Transverse colon (tissue), 4 donors: ENCODE measurements at regions not wholly inside any gene's neighbourhood (a gene's known extent, or its start where the extent isn't known, plus 50 kb on each side); places are given as distances from the start of the nearest gene placed in this dataset.

Experiments used
- CTCF ChIP-seq, 5 experiments: fragments of 200-600 bp in 3 of 5; fragments of 450-650 bp in 2 of 5; sonication (generic) in 3 of 5; IDR thresholded peaks; 1 replicate in 2 of 5; 2 replicates in 3 of 5; pipeline ENCODE4 v1.5.1; 2016 to 2017; ENCODE audit warnings: antibody characterized with exemption in 5 of 5, inconsistent platforms in 3 of 5, mild to moderate bottlenecking in 2 of 5, moderate library complexity in 1 of 5
- POLR2A ChIP-seq: fragments of 450-650 bp; IDR thresholded peaks from one replicate; pipeline ENCODE4 v1.6.1; 2016; ENCODE audit warnings: antibody characterized with exemption, mild to moderate bottlenecking, moderate library complexity
- POLR2AphosphoS5 ChIP-seq, 3 donors: sonication (generic); formaldehyde crosslinking; IDR thresholded peaks; one replicate each; pipeline ENCODE4 v1.6.1; 2016; ENCODE audit warnings: antibody characterized with exemption in 3 of 3

GRCh38 chr6:139612135-139612465 lies 237.7 kb upstream of the CITED2 start:
- TF ChIP-seq CTCF (IDR thresholded peaks at IDR 0.05) (no peak), POLR2A (no peak), POLR2AphosphoS5 (IDR thresholded peaks at IDR 0.05) (no peak)
